Suppressor macrophage (primary cell): ENCODE measurements at regions not wholly inside any gene's neighbourhood (a gene's known extent, or its start where the extent isn't known, plus 50 kb on each side); places are given as distances from the start of the nearest gene placed in this dataset.
"Not testable (repeated sequence)": the region's sequence is repeated elsewhere in the genome, so short reads cannot be mapped to it uniquely, and the experiment has no call there.

Source experiments
- DNase-seq, 4 experiments: peaks; one replicate each; pipeline ENCODE4 v3.0.0-alpha.2; 2020 to 2022

- no peak for DNase-seq
Measured at GRCh38 chr6:66995669-66996068, 1288.6 kb upstream of the EYS start.

DNA sequence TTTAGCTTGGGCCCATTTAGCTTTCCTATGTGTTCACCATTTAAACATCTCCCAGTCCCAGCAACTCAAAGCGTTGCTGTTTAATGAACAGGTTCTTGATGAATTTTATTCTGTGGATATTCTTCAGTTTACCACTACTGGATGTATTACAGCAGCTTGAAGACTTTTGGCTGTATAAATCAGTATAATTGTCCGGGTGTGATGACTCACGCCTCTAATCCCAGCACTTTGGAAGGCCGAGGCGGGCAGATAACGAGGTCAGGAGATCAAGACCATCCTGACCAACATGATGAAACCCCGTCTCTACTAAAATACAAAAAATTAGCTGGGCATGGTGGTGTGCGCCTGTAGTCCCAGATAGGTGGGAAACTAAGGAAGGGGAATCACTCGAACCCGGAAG lies 1286.7 kb upstream of the EYS start:
- not testable (repeated sequence) for DNase-seq

DNA sequence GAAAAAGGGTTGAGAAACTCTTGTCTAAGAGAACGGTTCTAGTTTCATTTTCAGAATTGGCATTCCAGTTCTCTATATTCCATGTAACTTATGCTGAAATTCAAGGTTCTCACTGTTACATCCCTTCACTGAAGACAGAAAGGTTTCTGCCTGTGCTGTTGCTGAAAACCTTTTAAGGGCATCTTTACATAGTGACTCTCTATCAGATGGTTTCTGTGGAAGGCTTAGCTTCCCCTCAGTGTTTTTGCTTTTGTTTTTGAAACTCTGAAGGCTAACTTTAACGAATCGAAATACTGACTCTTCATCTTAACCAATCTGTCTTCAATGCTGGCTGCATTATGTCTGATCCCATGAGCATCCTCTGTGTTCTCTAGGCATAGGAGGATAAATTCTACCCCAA lies 1286.2 kb upstream of the EYS start:
- no peak for DNase-seq

DNA sequence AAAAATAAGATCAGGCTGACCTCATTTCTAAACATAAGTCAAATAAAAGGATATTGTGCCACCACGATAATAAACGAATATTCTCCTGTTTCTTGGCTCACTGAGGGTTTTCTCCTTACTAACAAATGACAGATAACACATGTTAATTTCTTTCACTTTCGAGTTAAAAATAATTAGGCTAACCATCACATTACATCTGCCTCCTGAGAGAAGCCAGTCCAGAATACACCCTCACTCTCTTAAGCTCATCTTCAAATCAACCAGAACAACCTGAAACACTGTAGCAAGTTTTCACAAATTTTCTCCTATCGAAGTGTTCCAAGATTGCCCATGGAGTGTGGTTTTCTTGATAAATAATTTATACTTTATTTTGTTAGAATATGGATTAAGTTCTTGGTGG lies 1285.6 kb upstream of the EYS start:
- no peak for DNase-seq

- no peak for DNase-seq
Measured at GRCh38 chr6:66986940-66987339, 1279.9 kb upstream of the EYS start.

GRCh38 chr6:66985816-66986215 lies 1278.8 kb upstream of the EYS start:
- DNase-seq: no peak

DNA sequence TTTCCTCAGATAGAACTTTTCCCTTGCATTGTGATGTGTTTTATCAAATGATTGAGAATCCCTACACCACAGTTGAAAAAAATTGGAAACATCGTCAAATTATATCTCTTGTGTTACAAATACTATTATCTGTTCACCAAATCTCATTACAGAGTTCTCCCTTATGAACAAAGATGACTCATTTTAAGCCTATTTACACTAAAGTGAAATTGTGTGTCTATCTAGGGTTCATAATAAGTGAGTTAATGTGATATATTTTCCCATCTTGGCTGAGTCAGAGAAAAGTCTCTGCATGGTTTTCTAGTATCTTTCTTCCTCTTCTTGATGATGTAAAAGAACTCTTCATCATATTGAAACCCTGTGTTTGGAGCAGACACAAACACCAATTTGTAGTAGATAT lies 1263.3 kb upstream of the EYS start:
- DNase-seq: no peak

DNA sequence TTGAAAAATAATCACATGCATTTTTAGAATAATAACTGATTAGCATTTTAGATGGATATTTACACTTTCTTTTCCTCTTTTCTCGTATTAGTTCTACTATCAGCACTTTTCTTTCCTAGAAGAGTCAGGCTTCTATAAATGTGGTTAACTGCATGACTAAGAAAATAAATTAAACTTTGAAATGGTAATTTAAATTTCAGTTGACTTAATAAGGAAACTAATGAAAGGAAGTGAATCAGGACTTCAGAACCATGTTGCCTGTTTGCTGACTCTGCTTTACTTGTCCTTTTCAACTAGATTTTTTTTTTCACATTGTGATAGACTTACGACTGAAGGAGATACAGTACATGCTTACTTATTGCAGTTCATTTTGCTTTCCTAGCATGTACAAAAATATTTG lies 1258.2 kb upstream of the EYS start:
- no peak for DNase-seq

GRCh38 chr6:66964216-66964615 lies 1257.2 kb upstream of the EYS start:
- DNase-seq: no peak

DNA sequence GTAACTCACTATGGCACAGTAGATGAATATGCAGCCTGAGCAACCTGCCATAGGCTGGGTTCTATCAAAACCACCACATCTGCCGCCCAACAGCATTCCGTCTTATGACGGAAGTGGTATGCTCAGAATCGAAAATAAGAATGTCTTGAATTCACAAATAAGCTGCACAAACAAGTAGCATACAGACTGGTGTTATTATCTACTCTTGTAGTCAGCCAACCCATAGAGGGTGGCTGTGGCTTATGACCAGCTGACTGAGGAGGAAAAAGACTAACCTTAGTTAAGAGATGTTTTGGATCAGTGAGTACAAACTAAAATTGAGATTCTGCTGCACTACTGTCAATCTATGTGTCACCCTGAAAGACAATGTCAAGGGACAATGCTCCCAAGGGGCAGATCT lies 1255.1 kb upstream of the EYS start:
- no peak for DNase-seq

- no peak for DNase-seq
Measured at GRCh38 chr6:66961191-66961590, 1254.2 kb upstream of the EYS start.

DNA sequence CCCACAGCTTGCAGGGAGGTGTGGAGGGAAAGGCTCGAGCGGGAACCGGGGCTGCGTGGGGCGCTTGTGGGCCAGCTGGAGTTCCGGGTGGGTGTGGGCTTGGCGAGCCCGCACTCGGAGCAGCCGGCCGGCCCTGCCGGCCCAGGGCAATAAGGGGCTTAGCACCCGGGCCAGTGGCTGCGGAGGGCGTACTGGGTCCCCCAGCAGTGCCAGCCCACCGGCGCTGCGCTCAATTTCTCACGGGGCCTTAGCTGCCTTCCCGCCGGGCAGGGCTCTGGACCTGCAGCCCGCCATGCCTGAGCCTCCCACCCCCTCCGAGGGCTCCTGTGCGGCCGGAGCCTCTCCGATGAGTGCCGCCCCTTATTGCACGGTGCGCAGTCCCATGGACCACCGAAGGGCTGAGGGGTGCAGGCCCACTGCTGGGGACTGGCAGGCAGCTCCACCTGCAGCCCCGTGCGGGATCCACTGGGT lies 1242.2 kb upstream of the EYS start:
- no peak for DNase-seq

DNA sequence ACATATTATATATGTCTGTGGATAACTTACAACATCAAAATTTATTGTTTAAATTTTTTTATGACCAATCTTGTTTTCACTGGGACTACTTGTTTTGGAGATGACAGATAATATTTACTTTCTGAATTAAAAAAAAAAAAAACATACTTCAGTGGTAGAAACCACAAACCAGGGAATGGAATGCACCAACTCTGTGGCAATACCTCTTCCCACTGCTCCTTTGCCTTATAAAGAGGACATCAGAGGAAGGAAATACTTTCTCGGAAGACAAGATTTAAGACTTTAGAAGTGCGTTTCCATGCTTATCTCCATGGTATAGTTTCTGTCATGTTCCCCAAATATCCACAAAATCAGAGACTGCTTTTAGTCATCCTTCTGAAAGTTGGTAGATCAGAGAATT lies 1241.1 kb upstream of the EYS start:
- DNase-seq: no peak

DNA sequence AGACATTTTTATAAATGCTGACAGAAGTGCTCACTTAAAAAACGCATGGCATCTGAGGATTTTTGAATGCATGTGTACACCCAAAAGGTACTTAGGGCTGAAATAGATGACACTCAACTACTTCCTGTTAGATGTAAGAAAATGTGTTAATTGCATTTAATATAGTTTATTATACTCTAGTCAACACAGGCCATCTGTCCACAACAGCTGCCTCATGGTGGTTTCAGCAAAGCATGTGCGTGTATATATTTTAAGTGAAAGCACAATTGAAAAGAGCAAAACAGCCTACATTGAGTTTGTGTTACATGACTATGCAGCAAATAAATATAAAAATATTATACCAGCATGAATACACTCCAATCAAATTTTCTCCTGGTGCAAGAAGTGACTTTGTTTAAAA lies 1233.0 kb upstream of the EYS start:
- no peak for DNase-seq

DNA sequence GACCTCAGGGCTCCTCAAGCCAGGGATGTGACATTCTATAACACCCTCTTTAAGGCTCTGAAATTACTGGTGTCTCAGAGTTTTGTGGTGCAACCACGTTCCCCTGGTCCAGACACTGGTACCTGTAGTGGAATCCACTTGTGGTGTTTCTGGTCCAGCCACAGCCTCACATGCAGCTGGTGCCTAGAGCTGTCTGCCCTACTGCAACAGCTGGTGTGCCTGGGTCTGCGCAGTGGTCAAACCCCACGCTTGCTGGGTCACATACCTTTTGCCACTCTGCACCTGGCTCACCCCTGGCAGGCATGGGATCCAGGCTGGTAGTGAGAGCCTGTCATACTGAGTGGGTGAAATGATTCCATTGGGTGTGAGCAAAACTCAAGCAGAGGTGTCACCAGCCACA lies 1230.2 kb upstream of the EYS start:
- no peak for DNase-seq

DNA sequence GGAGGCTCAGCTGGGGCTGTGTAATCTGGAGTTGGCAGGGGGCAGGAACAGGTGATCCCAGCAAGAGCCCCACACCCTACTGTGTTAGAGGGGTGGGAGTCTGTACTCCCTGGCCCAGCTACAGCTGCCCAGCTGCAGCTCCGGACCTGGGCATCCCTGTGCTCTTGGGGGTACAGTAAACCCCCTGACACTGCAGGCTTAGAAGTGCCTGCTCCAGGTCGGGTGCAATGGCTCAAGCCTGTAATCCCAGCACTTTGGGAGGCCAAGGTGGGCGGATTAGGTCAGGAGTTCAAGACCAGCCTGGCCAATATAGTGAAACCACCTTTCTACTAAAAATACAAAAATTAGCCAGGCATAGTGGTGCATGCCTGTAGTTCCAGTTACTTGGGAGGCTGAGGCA lies 1228.6 kb upstream of the EYS start:
- no peak for DNase-seq

DNA sequence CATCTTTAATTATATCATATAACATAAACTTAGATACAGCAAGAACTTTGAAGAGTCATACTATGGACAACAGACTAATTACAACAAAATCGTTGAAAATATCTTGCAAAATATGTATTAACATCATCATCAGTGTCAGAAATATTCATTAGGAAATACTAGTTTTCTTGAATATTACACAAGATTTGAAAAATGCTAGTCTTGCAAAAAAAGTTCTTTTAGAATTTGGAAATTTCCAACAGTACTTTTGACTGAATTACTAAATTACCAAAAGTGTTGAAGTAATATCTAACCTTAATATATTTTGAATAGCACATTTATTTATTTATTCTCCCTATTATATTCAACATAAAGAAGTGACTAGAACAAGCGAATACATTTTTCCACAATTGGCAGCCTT lies 1224.8 kb upstream of the EYS start:
- DNase-seq: no peak

- no peak for DNase-seq
Measured at GRCh38 chr6:66930559-66931290, 1223.7 kb upstream of the EYS start.

- no peak for DNase-seq
Measured at GRCh38 chr6:66926060-66926459, 1219.0 kb upstream of the EYS start.

GRCh38 chr6:66913657-66914056 lies 1206.6 kb upstream of the EYS start:
- DNase-seq: no peak

DNA sequence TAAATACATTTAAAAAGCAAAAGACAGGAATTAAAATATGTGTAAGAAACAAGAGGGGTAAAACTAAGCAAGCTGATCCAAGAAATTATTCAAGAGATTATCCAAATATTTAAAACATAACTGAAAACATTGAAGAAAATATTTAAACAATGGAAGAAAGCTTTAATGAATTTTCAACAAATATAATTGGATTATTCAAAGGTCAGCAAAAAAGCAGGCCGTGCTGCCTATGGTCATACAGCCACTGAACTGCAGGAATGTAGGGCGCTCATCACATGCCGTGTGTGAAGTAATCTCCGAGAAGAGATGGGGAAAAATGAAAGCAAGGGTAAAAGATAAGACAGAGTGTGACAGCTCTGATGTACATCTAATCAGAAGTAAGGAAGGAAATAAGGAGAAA lies 1195.4 kb upstream of the EYS start:
- DNase-seq: no peak

DNA sequence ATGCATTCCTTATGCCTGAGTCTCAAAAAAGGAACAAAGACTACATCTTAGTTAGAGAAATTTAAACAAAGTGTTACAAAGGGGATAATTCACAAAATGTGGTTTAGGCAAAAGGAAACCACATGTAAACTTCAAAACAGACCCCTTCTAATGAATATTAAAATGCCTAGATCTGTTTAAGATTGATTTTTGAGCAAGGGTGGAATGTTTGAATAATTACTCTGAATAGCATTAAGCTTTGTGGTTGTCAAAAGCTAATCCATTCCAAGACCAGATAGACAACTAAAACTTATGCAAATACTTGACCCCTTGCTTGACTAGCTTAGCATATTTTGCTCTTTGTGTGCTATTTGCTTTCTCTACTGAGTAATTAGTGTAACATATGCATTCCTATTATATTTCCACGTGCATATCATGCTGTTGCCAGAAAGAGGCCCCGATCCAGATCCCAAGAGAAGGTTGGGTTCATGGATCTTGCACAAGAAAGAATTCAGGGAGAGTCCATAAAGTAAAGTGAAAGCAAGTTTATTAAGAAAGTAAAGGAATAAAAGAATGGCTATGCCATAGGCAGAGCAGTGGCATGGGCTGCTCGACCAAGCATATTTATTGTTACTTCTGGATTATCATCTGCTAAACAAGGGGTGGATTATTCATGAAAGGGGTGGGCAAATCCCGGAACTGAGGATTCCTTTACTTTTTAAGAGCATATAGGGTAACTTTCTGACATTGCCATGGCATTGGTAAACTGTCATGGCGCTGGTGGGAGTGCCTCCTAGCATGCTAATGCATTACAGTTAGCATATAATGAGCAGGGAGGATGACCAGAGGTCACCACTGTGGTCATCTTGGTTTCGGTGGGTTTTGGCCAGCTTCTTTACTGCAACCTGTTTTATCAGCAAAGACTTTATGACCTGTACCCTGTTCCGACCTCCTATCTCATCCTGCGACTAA lies 1193.4 kb upstream of the EYS start:
- DNase-seq: no peak

GRCh38 chr6:66897576-66897975 lies 1190.5 kb upstream of the EYS start:
- peak in 3 of 4 experiments; percentile 7 to 35 (median 7) for DNase-seq

GRCh38 chr6:66896415-66896814 lies 1189.4 kb upstream of the EYS start:
- no peak for DNase-seq
